Kidney glomerular epithelial cell (primary cell): ENCODE measurements at regions not wholly inside any gene's neighbourhood (a gene's known extent, or its start where the extent isn't known, plus 50 kb on each side); places are given as distances from the start of the nearest gene placed in this dataset.

Source experiments
- DNase-seq: peaks from one replicate; lab custom pipeline; 2025; lab: John Stamatoyannopoulos, UW

- DNase-seq: no peak
Observed at GRCh38 chr4:13126976-13127910, 356.9 kb downstream of the RAB28 start.

- no peak for DNase-seq
Observed at GRCh38 chr4:13118633-13119032, 365.5 kb downstream of the RAB28 start.

- no peak for DNase-seq
Observed at GRCh38 chr4:13117185-13117584, 367.0 kb downstream of the RAB28 start.

GRCh38 chr4:13112030-13112429, 372.1 kb downstream of the RAB28 start:
- no peak for DNase-seq

GRCh38 chr4:13109536-13109935, 374.6 kb downstream of the RAB28 start:
- DNase-seq: no peak

- no peak for DNase-seq
Observed at GRCh38 chr4:13108096-13108495, 376.0 kb downstream of the RAB28 start.

- DNase-seq: no peak
Observed at GRCh38 chr4:13103382-13104015, 380.6 kb downstream of the RAB28 start.

- no peak for DNase-seq
Observed at GRCh38 chr4:13102092-13102742, 381.9 kb downstream of the RAB28 start.

GRCh38 chr4:13097971-13098370, 386.2 kb downstream of the RAB28 start:
- no peak for DNase-seq

GRCh38 chr4:13095722-13096121, 388.4 kb downstream of the RAB28 start:
- DNase-seq: no peak

- DNase-seq: no peak
Observed at GRCh38 chr4:13093170-13093569, 391.0 kb downstream of the RAB28 start.

GRCh38 chr4:13092702-13093101, 391.4 kb downstream of the RAB28 start:
- no peak for DNase-seq

GRCh38 chr4:13089659-13089998, 394.5 kb downstream of the RAB28 start:
- DNase-seq: no peak

GRCh38 chr4:13088726-13089658, 395.1 kb downstream of the RAB28 start:
- DNase-seq: no peak

- DNase-seq: no peak
Observed at GRCh38 chr4:13087041-13087440, 397.1 kb downstream of the RAB28 start.

- no peak for DNase-seq
Observed at GRCh38 chr4:13084210-13084609, 399.9 kb downstream of the RAB28 start.

- DNase-seq: no peak
Observed at GRCh38 chr4:13081830-13082229, 402.3 kb downstream of the RAB28 start.

GRCh38 chr4:13067077-13067476, 417.1 kb downstream of the RAB28 start:
- no peak for DNase-seq

GRCh38 chr4:13059019-13059418, 425.1 kb downstream of the RAB28 start:
- DNase-seq: no peak

GRCh38 chr4:13056630-13057189, 427.4 kb downstream of the RAB28 start:
- no peak for DNase-seq

- DNase-seq: no peak
Observed at GRCh38 chr4:13054420-13054970, 429.6 kb downstream of the RAB28 start.
